GM20000 (cell line): ENCODE measurements at regions not wholly inside any gene's neighbourhood (a gene's known extent, or its start where the extent isn't known, plus 50 kb on each side); places are given as distances from the start of the nearest gene placed in this dataset.

Source experiments
- DNase-seq: peaks from one replicate; pipeline ENCODE4 v3.0.0; 2012; ENCODE audit warnings: low spot score
- TF ChIP-seq, protein P1 (sequence below): IDR thresholded peaks from 2 replicates; pipeline ENCODE4 v1.5.1; 2012; ENCODE audit warnings: mild to moderate bottlenecking, control low read depth; ENCODE audit errors: extremely low read depth, missing control alignments

DNA sequence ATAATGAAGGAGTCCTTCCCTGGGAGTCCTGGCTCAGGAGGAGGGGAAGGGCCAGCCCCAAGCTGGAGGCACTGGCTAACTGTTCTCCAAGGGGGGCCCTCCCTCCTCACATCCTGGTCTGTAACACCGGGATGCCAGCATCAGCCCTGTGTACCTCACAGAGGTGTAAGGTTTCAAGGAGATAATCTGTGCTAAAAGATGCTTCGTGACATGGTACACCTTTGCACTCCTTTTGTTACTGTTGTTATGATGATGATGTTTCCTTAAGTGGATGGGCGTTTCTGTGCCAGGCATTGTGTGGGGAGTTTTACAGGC, 236.7 kb upstream of the TNRC6C start:
- TF ChIP-seq, protein P1, sequence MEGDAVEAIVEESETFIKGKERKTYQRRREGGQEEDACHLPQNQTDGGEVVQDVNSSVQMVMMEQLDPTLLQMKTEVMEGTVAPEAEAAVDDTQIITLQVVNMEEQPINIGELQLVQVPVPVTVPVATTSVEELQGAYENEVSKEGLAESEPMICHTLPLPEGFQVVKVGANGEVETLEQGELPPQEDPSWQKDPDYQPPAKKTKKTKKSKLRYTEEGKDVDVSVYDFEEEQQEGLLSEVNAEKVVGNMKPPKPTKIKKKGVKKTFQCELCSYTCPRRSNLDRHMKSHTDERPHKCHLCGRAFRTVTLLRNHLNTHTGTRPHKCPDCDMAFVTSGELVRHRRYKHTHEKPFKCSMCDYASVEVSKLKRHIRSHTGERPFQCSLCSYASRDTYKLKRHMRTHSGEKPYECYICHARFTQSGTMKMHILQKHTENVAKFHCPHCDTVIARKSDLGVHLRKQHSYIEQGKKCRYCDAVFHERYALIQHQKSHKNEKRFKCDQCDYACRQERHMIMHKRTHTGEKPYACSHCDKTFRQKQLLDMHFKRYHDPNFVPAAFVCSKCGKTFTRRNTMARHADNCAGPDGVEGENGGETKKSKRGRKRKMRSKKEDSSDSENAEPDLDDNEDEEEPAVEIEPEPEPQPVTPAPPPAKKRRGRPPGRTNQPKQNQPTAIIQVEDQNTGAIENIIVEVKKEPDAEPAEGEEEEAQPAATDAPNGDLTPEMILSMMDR = no peak
- DNase-seq = no peak

DNA sequence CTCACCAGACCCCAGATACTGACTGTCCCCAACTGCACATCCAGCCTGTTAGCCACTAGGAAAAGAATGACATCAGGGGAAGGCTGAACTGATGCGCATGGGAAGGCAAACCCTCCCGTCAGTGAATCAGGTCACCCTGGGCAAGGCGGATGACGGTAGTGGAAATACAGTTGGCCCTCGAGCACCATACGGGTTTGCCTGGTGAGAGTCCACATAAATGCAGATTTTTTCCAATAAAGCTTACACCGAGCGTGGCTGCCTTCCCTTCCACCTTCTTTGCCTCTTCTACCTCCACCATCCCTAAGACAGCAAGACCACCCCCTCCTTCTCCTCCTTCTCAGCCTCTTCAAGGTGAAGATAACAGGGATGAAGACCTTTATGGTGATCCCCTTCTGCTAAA, 236.1 kb upstream of the TNRC6C start:
- TF ChIP-seq, protein P1 = no peak
- DNase-seq = no peak

DNA sequence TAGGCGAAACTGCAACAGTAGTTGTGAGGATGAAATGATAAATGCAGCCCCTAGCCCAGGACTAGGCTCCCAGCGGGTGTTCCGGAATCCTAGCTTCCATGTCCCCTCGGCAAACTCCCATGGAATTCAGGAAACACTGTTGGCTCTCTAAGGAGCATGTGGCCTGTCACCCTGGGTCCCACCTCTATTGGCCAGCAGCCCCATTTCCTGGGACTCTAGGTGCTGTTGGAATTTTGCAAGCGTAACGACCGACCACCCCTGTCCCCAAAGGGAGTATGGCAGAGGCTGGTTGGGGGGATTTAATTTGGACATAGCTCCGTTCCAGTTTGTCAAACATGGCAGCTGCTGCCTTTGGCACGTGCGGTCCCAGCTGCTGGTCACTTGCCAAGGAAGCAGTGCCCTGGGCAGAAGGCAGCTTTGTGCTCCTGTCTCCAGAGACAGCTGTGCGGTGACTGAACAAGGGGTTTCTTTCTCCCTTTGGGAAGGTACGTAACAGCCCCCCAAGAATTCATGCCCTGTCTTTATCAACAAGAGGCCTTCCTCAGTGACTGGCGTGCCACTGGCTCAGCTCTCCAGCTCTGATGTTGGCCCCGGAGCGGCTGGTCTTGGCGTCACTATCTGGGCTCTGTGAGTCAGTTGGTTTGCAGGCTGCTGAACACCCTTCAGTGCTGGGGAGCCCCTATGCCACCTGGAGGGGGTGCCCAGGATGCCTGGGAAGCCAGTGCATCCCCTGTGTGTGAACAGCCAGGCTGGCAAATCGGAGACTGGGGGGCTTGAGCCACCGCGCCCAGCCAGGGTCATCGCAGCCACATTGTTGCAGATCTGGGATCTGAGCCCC, 235.2 kb upstream of the TNRC6C start:
- TF ChIP-seq, protein P1 = no peak

DNA sequence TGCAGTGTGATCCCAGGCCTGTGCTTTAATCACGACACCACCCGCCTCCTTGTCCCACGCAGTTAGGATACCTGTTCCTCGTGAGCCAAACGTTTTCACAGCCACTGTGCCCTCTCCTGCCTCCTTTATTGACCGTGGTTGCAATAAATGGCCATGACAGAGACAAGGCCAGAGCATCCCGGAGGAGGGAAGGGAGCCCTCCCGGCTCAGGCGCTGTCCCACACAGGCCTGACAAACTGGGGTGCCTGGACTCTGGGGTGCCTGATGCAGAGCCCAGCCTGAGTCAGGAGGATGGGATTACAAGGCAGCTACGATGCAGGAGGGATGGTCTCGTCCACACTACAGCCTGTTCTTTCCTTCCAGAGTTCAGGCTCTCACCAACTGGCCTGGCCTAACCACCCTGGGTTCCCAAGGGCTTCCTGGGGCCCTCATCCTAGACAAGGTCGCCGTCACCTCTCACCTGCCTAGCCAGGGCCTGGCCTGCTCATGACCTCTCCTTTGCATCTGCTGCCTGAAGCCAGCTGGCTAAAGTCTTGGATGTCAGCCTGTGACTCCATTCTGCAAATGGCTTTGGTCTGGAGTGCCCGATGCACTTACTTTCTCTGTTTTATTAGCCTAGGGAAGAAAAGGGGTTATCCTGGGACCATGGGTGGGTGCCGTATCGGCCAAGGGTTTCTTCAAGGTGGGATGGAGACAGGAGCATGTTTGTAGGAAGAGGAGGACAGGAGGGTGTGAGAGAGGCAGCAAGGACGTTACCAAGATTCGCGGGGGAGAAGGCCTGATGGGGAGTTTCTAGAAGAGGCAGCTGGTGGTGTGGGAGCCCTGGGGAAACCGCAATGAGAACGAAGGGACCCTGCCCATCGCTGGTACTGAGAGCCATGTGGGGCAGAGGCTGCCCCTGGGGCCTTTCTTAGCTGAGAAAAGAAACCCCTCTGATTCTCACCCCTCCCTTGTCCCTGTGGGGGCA, 234.3 kb upstream of the TNRC6C start:
- no peak for DNase-seq
- TF ChIP-seq, protein P1 = no peak

More for the DNA sequence above, 235.2 kb upstream of the TNRC6C start:
- no peak for DNase-seq

DNA sequence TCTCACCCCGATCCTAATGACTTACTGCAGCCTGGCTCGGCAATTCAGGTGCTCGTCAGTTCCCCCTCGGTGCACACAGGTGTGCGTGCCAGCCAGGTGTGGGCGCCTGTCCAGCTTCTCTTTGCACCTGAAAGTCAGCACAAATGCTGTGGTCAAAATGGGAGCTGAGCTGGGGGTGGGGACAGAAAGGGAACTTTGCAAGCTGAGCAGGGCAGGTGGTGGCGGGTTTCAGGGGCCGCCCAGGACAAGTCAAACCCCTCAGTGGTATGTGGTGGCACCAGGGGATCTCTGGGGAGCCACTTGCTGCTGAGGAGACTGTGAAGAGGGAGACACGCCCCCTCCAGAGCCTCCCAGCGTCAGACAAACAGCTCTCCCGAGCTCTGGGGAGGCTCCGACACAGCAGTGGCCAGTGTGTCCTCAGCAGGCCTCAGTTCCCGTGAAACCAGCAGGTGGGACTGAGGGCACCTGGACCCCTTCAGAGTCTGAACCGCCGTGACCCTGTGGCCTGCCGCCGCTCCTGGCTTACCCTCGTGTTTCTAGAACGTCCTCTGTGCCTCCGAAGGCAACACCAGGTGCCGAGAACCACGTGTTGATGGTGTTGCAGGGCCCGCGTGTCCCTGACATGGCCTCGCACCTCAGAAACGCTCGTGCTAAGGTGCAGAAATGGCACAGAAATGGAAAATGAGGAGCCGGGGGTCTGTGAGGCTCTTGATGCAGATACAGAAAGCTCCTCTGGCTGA, 233.5 kb upstream of the TNRC6C start:
- DNase-seq = no peak
- TF ChIP-seq, protein P1 = no peak

DNA sequence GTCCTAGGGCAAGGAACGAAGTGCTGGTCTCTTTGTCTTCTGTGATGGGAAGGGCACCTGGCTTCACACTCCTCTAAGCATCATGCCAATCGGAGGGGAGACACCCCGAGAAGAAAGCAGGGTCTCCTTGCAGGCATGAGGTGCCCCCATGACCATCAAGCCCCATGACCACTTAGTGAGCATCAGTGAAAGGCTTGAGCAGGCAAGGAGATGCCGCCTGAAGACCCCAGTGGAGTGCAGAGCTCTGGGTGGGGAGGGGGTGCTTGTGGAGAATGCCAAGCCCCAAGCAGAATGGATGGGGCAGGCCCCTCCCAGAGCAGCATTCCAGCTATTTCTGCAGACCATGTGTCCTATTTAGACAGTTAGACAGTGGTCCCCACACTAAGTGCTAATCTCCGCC, 232.7 kb upstream of the TNRC6C start:
- DNase-seq = no peak
- TF ChIP-seq, protein P1 = no peak

DNA sequence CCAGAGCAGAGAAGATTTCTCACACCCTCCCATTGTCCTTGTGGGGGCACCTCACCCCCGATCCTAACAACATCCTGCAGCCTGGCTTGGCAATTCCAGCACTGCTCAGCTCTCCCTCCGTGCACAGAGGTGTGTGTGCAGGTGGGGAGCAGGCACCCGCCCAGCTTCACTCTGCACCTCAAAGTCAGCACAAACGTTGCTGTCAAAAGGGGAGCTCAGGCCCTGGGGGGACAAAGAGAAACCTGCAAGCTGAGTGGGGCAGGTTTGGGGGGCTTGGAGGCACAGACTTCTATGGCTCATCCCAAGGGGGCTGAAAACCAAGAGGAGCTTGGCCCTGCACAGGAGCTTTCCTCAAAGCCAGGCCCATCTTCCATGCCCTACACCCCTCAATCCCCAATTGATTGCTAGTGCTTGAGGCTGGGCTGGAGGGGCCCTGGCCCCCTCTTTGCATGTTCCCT, 231.9 kb upstream of the TNRC6C start:
- TF ChIP-seq, protein P1 = no peak

More for the DNA sequence above, 231.9 kb upstream of the TNRC6C start:
- DNase-seq = no peak
